ENCODE measurements at regions not wholly inside any gene's neighbourhood (a gene's known extent, or its start where the extent isn't known, plus 50 kb on each side); places are given as distances from the start of the nearest gene placed in this dataset.
"Not testable (repeated sequence)": the region's sequence is repeated elsewhere in the genome, so short reads cannot be mapped to it uniquely, and the experiment has no call there.

DNA sequence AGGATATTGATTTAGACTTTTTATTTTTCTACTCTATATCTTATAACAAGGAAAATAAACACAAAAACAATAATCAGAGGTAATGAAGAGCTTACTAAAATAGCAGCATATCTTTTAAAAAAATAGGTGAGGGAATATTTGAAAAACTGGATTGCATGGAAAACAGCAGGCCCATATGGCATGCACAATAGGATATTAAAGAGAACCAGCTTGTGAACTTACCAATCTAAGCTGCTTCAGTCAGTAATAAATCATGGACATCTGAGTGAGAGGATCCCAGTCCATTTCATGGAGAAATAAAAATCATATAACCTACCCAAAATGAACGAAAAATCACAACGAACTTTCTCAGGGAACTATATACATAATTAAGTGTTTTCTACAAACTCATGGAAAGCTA, 634.6 kb downstream of the ADCYAP1 start:
- no peak overlapping the region for H3K4me3 ChIP-seq (ENCODE audit: insufficient read depth, low read depth, low read length)
- no peaks in the 10 kb centered on the region for H3K36me3 ChIP-seq (ENCODE audit: control insufficient read depth, insufficient read depth, low read length)
- no peaks in the 10 kb centered on the region for H3K4me1 ChIP-seq (ENCODE audit: control insufficient read depth, insufficient read depth, low read length)
- H3K27ac ChIP-seq (ENCODE audit: insufficient read depth, low read depth, low read length, poor library complexity, severe bottlenecking), result no peak overlapping the region
- H3K9me3 ChIP-seq (ENCODE audit: control insufficient read depth, low read length), result no peaks in the 10 kb centered on the region
- WGBS, 2 experiments, result no CpG with 5 or more reads among the region's 2 CpGs
- no peaks in the 10 kb centered on the region for H3K27me3 ChIP-seq (ENCODE audit: control insufficient read depth, insufficient read depth, low read length, poor library complexity, severe bottlenecking)

DNA sequence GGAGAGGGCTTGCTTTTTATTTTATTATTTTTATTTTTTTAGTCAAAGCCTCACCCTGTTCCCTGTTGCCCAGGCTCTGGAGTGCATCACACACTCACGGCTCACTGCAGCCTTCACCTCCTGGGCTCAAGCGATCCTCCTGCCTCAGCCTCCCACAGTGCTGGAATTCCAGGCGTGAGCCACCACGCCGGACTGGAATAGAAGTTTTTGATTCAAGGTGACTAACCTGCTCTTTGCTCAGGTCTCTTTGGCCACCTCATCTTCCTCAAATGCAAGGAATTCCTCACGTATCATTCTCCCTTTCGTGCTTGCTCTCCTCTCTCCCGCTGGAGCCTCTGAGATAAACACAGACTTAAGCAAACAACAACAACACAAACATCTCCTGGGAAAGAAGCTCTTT, 636.8 kb downstream of the ADCYAP1 start:
- no peak overlapping the region for H3K27ac ChIP-seq (ENCODE audit: insufficient read depth, low read depth, low read length, poor library complexity, severe bottlenecking)
- no peaks in the 10 kb centered on the region for H3K27me3 ChIP-seq (ENCODE audit: control insufficient read depth, insufficient read depth, low read length, poor library complexity, severe bottlenecking)
- H3K36me3 ChIP-seq (ENCODE audit: control insufficient read depth, insufficient read depth, low read length), result no peaks in the 10 kb centered on the region
- H3K4me3 ChIP-seq (ENCODE audit: insufficient read depth, low read depth, low read length), result no peak overlapping the region
- H3K4me1 ChIP-seq (ENCODE audit: control insufficient read depth, insufficient read depth, low read length), result no peaks in the 10 kb centered on the region
- WGBS, 2 experiments, result 90 to 94% methylated on average over 8 of the region's 8 CpGs
- no peaks in the 10 kb centered on the region for H3K9me3 ChIP-seq (ENCODE audit: control insufficient read depth, low read length)

DNA sequence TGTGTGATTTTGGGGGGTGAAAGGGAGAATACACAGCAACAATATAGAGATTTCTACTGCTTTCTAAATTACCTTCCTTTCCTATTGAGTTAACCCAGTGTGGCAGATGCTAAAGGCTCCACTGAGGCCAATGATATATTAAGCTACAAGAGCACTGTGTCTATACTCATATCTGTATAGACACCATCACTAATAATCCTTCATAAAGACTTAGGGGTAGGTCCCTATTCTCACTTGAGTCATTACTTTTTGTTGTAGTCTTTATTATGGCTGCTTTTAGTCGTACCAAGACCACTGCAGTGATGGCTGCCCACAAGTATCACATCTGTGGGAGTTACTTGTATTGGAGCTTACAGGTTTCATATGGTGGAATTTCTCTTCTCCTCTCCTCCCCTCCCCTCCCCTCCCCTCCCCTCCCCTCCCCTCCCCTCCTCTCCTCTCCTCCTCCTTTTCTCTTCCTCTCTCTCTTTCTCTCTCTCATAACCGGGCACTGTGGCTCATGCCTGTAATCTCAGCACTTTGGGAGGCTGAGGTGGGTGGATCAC, 637.6 kb downstream of the ADCYAP1 start:
- no peaks in the 10 kb centered on the region for H3K9me3 ChIP-seq (ENCODE audit: control insufficient read depth, low read length)
- WGBS, 2 experiments, result 50 to 96% methylated on average over 1 to 2 of the region's 2 CpGs
- H3K4me1 ChIP-seq (ENCODE audit: control insufficient read depth, insufficient read depth, low read length), result no peaks in the 10 kb centered on the region
- no peak overlapping the region for H3K27ac ChIP-seq (ENCODE audit: insufficient read depth, low read depth, low read length, poor library complexity, severe bottlenecking)
- H3K36me3 ChIP-seq (ENCODE audit: control insufficient read depth, insufficient read depth, low read length), result no peaks in the 10 kb centered on the region
- H3K27me3 ChIP-seq (ENCODE audit: control insufficient read depth, insufficient read depth, low read length, poor library complexity, severe bottlenecking), result no peaks in the 10 kb centered on the region
- no peak overlapping the region for H3K4me3 ChIP-seq (ENCODE audit: insufficient read depth, low read depth, low read length)

DNA sequence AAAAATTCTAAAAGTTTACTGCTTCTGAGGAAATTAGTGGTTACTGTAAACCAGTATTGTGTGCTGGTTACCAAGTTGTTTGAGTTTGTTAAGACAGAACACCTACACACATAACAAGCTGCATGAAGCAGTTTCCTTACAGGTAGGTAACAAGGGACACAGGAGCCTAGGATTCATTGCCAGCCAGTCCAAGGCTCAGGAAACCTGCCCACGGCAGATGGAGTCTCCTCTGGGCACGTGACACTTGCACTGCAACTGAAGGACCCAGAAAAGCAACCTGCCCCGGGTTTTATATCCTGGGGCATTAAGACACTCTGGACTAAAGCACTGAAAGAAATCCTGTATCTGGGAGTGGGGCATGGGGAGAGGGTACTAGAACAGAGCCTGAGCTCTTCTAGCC, 639.3 kb downstream of the ADCYAP1 start:
- H3K4me3 ChIP-seq (ENCODE audit: insufficient read depth, low read depth, low read length), result no peak overlapping the region
- no peaks in the 10 kb centered on the region for H3K27me3 ChIP-seq (ENCODE audit: control insufficient read depth, insufficient read depth, low read length, poor library complexity, severe bottlenecking)
- no peaks in the 10 kb centered on the region for H3K36me3 ChIP-seq (ENCODE audit: control insufficient read depth, insufficient read depth, low read length)
- no peaks in the 10 kb centered on the region for H3K4me1 ChIP-seq (ENCODE audit: control insufficient read depth, insufficient read depth, low read length)
- no peaks in the 10 kb centered on the region for H3K9me3 ChIP-seq (ENCODE audit: control insufficient read depth, low read length)
- WGBS, 2 experiments, result 89 to 93% methylated on average over 3 of the region's 3 CpGs
- H3K27ac ChIP-seq (ENCODE audit: insufficient read depth, low read depth, low read length, poor library complexity, severe bottlenecking), result no peak overlapping the region

DNA sequence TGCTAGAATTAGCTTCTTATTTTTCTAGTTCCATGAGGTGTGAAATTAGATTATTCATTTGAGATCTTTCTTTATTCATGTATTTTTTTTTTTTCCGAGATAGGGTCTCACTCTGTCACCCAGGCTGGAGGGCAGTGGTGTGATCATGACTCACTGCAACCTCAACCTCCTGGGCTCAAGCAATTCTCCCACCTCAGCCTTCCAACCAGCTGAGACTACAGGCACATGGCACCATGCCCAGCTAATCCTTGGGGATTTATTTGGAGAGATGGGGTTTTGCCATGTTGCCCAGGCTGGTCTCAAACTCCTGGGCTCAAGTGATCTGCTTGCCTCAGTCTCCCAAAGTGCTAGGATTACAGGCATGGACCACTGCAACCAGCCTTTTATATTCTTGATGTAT, 653.0 kb downstream of the ADCYAP1 start:
- H3K4me1 ChIP-seq (ENCODE audit: control insufficient read depth, insufficient read depth, low read length); H3K4me3 ChIP-seq (ENCODE audit: insufficient read depth, low read depth, low read length); H3K9me3 ChIP-seq (ENCODE audit: control insufficient read depth, low read length); H3K36me3 ChIP-seq (ENCODE audit: control insufficient read depth, insufficient read depth, low read length); H3K27me3 ChIP-seq (ENCODE audit: control insufficient read depth, insufficient read depth, low read length, poor library complexity, severe bottlenecking); H3K27ac ChIP-seq (ENCODE audit: insufficient read depth, low read depth, low read length, poor library complexity, severe bottlenecking): not testable (repeated sequence)
- WGBS, 2 experiments, result 91 to 100% methylated on average over 1 of the region's 1 CpG

DNA sequence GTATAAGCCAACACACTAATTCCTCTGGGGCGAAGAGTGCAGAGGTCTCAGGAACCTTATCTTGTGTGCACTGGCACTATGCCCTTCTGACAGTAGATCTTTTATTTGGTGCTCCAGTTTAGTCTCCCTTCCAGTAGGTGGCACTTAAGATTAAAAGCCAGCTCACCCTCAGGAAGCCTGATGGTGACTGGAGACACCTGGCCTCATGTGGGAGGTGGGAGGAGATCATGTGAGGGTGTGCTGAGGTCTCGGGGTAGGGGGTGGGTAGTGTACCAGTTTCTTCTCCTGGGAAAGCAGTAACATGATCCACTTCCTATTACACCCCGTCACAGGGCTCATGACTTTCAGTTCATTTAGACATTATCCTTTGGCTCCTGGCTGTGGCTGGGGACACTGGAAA, 654.9 kb downstream of the ADCYAP1 start:
- H3K27me3 ChIP-seq (ENCODE audit: control insufficient read depth, insufficient read depth, low read length, poor library complexity, severe bottlenecking), result no peaks in the 10 kb centered on the region
- H3K27ac ChIP-seq (ENCODE audit: insufficient read depth, low read depth, low read length, poor library complexity, severe bottlenecking), result no peak overlapping the region
- WGBS, 2 experiments, result 84 to 90% methylated on average over 2 to 3 of the region's 3 CpGs
- H3K4me3 ChIP-seq (ENCODE audit: insufficient read depth, low read depth, low read length), result no peak overlapping the region
- H3K9me3 ChIP-seq (ENCODE audit: control insufficient read depth, low read length), result no peaks in the 10 kb centered on the region
- H3K36me3 ChIP-seq (ENCODE audit: control insufficient read depth, insufficient read depth, low read length), result no peaks in the 10 kb centered on the region
- no peaks in the 10 kb centered on the region for H3K4me1 ChIP-seq (ENCODE audit: control insufficient read depth, insufficient read depth, low read length)

DNA sequence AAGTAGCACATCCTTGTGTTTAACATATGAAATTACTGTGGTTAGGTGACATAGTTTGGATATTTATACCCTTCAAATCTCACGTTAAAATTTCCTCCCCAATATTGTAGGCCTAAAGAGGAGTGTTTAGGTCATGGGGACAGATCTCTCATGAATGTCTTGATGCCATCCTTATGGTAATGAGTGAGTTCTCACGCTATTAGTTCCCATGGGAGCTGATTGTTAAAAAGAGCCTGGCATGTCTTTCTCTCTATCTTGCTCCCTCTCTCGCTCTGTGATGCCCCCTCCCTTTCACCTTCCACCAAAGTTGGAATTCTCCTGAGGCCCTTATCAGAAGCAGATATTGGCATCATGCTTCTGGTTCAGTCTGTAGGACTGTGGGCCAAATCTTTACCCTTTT, 660.1 kb downstream of the ADCYAP1 start:
- H3K27ac ChIP-seq (ENCODE audit: insufficient read depth, low read depth, low read length, poor library complexity, severe bottlenecking), result no peak overlapping the region
- H3K27me3 ChIP-seq (ENCODE audit: control insufficient read depth, insufficient read depth, low read length, poor library complexity, severe bottlenecking), result no peaks in the 10 kb centered on the region
- H3K4me3 ChIP-seq (ENCODE audit: insufficient read depth, low read depth, low read length), result no peak overlapping the region
- whole genome bisulfite sequencing, 2 experiments, result 69 to 91% methylated on average over 2 to 3 of the region's 3 CpGs
- H3K9me3 ChIP-seq (ENCODE audit: control insufficient read depth, low read length), result no peaks in the 10 kb centered on the region
- H3K4me1 ChIP-seq (ENCODE audit: control insufficient read depth, insufficient read depth, low read length), result no peaks in the 10 kb centered on the region
- H3K36me3 ChIP-seq (ENCODE audit: control insufficient read depth, insufficient read depth, low read length), result no peaks in the 10 kb centered on the region

DNA sequence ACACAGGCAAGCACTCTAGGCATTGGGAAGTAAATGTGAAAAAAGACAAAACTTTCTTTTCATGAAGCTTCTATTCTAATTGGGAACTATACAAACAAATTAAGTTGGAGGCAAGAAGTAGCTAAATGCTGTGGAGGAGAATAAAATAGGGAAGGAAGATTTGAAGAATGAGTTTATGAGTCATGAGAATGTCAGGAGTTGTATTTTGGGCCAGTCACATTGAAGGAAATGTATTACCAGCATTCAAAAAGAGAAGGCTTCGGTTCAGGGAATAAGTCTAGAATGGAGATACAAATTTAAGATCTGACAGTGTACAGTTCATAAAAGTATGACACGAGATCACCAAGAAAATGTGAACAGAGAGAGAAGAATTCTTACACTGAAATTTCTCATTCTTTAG, 666.5 kb downstream of the ADCYAP1 start:
- Histone ChIP-seq H3K36me3 (ENCODE audit: control insufficient read depth, insufficient read depth, low read length) (no peaks in the 10 kb centered on the region), H3K27me3 (ENCODE audit: control insufficient read depth, insufficient read depth, low read length, poor library complexity, severe bottlenecking) (no peaks in the 10 kb centered on the region)
- 92 to 95% methylated on average over 2 of the region's 2 CpGs for WGBS, 2 experiments

DNA sequence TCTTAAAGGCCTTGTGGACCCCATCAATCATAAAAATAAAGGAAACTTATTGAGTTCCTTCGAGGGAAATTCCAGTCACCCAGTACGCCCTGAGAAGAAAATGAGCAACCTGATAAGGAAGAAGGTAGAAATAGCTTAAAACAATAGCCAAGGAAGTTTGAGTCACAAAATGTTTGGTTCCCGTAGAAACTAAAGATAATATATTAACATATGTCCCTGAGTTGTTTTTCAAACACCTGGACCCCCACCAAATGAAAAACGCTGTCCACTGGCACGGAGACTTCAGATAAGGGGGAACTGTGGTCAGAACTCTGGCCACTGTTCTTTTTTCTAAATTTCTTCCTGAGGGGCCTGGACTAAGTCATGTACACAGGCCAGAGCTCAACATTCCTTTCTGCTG, 669.1 kb downstream of the ADCYAP1 start:
- no peaks in the 10 kb centered on the region for H3K9me3 ChIP-seq (ENCODE audit: control insufficient read depth, low read length)
- no peak overlapping the region for H3K27ac ChIP-seq (ENCODE audit: insufficient read depth, low read depth, low read length, poor library complexity, severe bottlenecking)
- no peaks in the 10 kb centered on the region for H3K36me3 ChIP-seq (ENCODE audit: control insufficient read depth, insufficient read depth, low read length)
- no peaks in the 10 kb centered on the region for H3K4me1 ChIP-seq (ENCODE audit: control insufficient read depth, insufficient read depth, low read length)
- no peaks in the 10 kb centered on the region for H3K27me3 ChIP-seq (ENCODE audit: control insufficient read depth, insufficient read depth, low read length, poor library complexity, severe bottlenecking)
- 89 to 90% methylated on average over 4 to 5 of the region's 5 CpGs for whole genome bisulfite sequencing, 2 experiments
- H3K4me3 ChIP-seq (ENCODE audit: insufficient read depth, low read depth, low read length), result no peak overlapping the region

More for the DNA sequence above, 666.5 kb downstream of the ADCYAP1 start:
- Histone ChIP-seq H3K4me3 (ENCODE audit: insufficient read depth, low read depth, low read length) (no peak overlapping the region), H3K4me1 (ENCODE audit: control insufficient read depth, insufficient read depth, low read length) (no peaks in the 10 kb centered on the region), H3K9me3 (ENCODE audit: control insufficient read depth, low read length) (no peaks in the 10 kb centered on the region), H3K27ac (ENCODE audit: insufficient read depth, low read depth, low read length, poor library complexity, severe bottlenecking) (no peak overlapping the region)

DNA sequence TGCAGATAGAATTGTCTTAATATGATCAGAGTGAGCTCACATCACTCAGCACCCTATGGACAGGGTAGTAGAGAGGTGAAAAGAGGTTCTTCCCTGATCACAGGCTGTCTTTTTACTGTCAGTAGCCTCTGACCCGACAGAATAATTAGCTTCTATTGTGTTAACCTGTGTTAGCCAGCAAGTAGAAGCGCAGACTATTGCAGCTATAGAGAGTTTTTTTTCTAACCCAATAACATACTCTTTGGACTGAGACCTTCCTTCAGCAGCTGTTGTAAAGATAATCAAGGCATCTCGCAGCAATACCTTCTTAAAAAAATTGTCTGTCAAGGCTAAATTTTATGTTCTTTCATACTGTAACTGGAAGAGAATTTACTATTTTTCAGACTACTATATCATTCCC, 670.4 kb downstream of the ADCYAP1 start:
- H3K36me3 ChIP-seq (ENCODE audit: control insufficient read depth, insufficient read depth, low read length), result no peaks in the 10 kb centered on the region
- no peaks in the 10 kb centered on the region for H3K27me3 ChIP-seq (ENCODE audit: control insufficient read depth, insufficient read depth, low read length, poor library complexity, severe bottlenecking)
- WGBS, 2 experiments, result 77 to 100% methylated on average over 2 to 3 of the region's 3 CpGs
- H3K4me3 ChIP-seq (ENCODE audit: insufficient read depth, low read depth, low read length), result no peak overlapping the region
- H3K9me3 ChIP-seq (ENCODE audit: control insufficient read depth, low read length), result no peaks in the 10 kb centered on the region
- H3K4me1 ChIP-seq (ENCODE audit: control insufficient read depth, insufficient read depth, low read length), result no peaks in the 10 kb centered on the region
- no peak overlapping the region for H3K27ac ChIP-seq (ENCODE audit: insufficient read depth, low read depth, low read length, poor library complexity, severe bottlenecking)

DNA sequence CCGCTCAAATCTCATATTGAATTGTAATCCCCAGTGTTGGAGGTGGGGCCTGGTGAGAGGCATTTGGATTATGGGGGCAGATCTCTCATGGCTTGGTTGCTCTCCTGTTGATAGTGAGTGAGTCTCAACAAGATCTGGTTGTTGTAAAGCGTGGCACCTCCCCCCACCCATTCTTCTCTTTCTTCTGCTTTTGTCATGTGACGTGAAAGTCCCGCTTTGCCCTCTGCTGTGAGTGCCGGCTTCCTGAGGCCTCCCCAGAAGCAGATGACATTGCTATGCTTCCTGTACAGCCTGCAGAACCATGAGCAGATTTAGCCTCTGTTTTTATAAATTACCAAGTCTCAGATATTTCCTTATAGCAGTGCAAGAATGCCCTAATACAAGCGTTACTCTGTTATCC, 673.8 kb downstream of the ADCYAP1 start:
- no peaks in the 10 kb centered on the region for H3K9me3 ChIP-seq (ENCODE audit: control insufficient read depth, low read length)
- no peaks in the 10 kb centered on the region for H3K4me1 ChIP-seq (ENCODE audit: control insufficient read depth, insufficient read depth, low read length)
- H3K27ac ChIP-seq (ENCODE audit: insufficient read depth, low read depth, low read length, poor library complexity, severe bottlenecking), result no peak overlapping the region
- 83 to 89% methylated on average over 6 of the region's 6 CpGs for WGBS, 2 experiments
- H3K27me3 ChIP-seq (ENCODE audit: control insufficient read depth, insufficient read depth, low read length, poor library complexity, severe bottlenecking), result no peaks in the 10 kb centered on the region
- no peaks in the 10 kb centered on the region for H3K36me3 ChIP-seq (ENCODE audit: control insufficient read depth, insufficient read depth, low read length)
- H3K4me3 ChIP-seq (ENCODE audit: insufficient read depth, low read depth, low read length), result no peak overlapping the region
